ENCODE measurements at regions not wholly inside any gene's neighbourhood (a gene's known extent, or its start where the extent isn't known, plus 50 kb on each side); places are given as distances from the start of the nearest gene placed in this dataset.

DNA sequence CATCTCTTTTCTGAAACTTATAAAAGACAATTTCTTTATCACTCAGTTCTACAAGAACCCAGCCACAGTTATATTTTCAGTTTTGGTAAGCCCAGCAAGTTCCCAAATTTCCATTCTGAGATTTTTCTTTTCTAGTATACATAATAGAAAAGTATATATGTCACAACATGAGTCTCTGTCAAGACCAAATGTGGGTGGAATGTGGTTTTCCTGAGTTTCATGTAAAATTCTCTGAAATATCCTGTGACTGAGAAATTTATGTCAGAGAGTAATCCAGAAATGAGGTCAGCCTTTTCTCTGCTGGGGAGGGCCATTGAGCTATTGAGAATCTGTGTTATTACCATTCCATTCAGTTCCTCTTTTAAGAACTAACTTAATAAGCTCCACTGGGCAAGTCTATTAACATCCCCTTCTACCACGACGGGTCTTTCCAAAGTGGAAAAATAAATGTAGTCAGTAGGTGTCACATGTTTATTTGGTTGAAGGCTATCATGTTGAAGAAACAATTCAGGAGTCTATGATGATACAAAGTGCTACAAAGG, 100.7 kb upstream of the HMGN3 start:
- TF ChIP-seq CTCF (IDR thresholded peaks at IDR 0.05) (no peak), POLR2A (IDR thresholded peaks at IDR 0.05) (no peak)
